ENCODE measurements at regions not wholly inside any gene's neighbourhood (a gene's known extent, or its start where the extent isn't known, plus 50 kb on each side); places are given as distances from the start of the nearest gene placed in this dataset.

GRCh38 chr14:26289891-26290486, 307.8 kb downstream of the NOVA1 start:
- Histone ChIP-seq H2BK15ac (ENCODE audit: low read depth, low read length) (no peak overlapping the region), H3K56ac (ENCODE audit: insufficient read length, low read depth, low read length) (no peak overlapping the region), H2BK120ac (ENCODE audit: low read depth, low read length, poor library complexity, severe bottlenecking) (no peak overlapping the region), H4K91ac (ENCODE audit: insufficient read length, low read depth, low read length) (no peak overlapping the region), H3K4ac (ENCODE audit: low read depth, low read length) (no peak overlapping the region), H4K20me1 (ENCODE audit: control insufficient read depth, insufficient read depth, insufficient read length) (no peaks in the 10 kb centered on the region), H3K9me3 (ENCODE audit: control insufficient read depth, low read depth, low read length) (no peaks in the 10 kb centered on the region), H3K79me1 (ENCODE audit: insufficient read depth, low read depth, low read length, poor library complexity, severe bottlenecking) (no peaks in the 10 kb centered on the region), H2BK12ac (ENCODE audit: insufficient read length, low read depth, low read length) (no peak overlapping the region), H2BK20ac (ENCODE audit: low read depth, low read length, poor library complexity, severe bottlenecking) (no peak overlapping the region), H4K5ac (ENCODE audit: insufficient read length, low read depth, low read length) (no peak overlapping the region), H3K23ac (ENCODE audit: insufficient read length, low read depth, low read length) (no peak overlapping the region), H2BK5ac (ENCODE audit: insufficient read length, low read length) (no peak overlapping the region), H3K4me2 (ENCODE audit: insufficient read depth, insufficient read length, low read length) (no peak overlapping the region), H3K23me2 (ENCODE audit: insufficient read length, low read depth, low read length, poor library complexity, severe bottlenecking) (no peaks in the 10 kb centered on the region), H2AFZ (ENCODE audit: low read length) (no peak overlapping the region), H3K9ac (ENCODE audit: extremely low read depth, insufficient read length, low read length) (no peak overlapping the region), H3K27me3 (ENCODE audit: insufficient read depth, low read length) (no peaks in the 10 kb centered on the region), H3T11ph (ENCODE audit: low read length) (no peak overlapping the region), H3K79me2 (ENCODE audit: insufficient read depth, low read length) (no peaks in the 10 kb centered on the region), H3K4me1 (ENCODE audit: insufficient read depth, low read length) (no peaks in the 10 kb centered on the region), H3K27ac (ENCODE audit: insufficient read length, low read depth, low read length) (no peak overlapping the region), H4K8ac (replicated peaks; ENCODE audit: insufficient read length, low read depth, low read length) (no peak overlapping the region), H2AK5ac (ENCODE audit: insufficient read length, low read length) (no peak overlapping the region), H3K14ac (ENCODE audit: insufficient read depth, low read length) (no peak overlapping the region), H3K18ac (ENCODE audit: insufficient read length, low read depth, low read length) (no peak overlapping the region)
- H3K27ac Mint-ChIP-seq: no peak overlapping the region
- TF ChIP-seq CTCF (conservative IDR thresholded peaks at IDR 0.05): no peak
- no peak for DNase-seq
- H3K4me3 Mint-ChIP-seq: no peak overlapping the region
- H3K9me3 Mint-ChIP-seq: no peaks in the 10 kb centered on the region; a peak in 2 of 5 replicates
- peaks cover 4 to 5% of the 10 kb centered on the region in 2 experiments; a peak in 3 of 4 replicates for H3K4me1 Mint-ChIP-seq
- H3K36me3 Mint-ChIP-seq (ENCODE audit: insufficient read depth in 1 of 3, low read depth in 3 of 3): peaks cover 0 to 3% (median 0%) of the 10 kb centered on the region in 3 experiments; a peak in 2 of 7 replicates
- WGBS (ENCODE audit: extremely low coverage, insufficient read length, low lambda C conversion rate): no CpG with 5 or more reads among the region's 4 CpGs
- no peaks in the 10 kb centered on the region for H3K27me3 Mint-ChIP-seq (ENCODE audit: low read depth)

All from H9 (cell line).